HepG2 (cell line): ENCODE measurements at regions not wholly inside any gene's neighbourhood (a gene's known extent, or its start where the extent isn't known, plus 50 kb on each side); places are given as distances from the start of the nearest gene placed in this dataset.

ENCODE experiments used
- ISX ChIP-seq: sonication (generic); formaldehyde crosslinking; conservative IDR thresholded peaks from 2 replicates; pipeline ENCODE4 v1.5.0; 2020; ENCODE audit warnings: missing genetic modification reagents
- POLR2A ChIP-seq, 2 experiments: IDR thresholded peaks; 2 replicates each; pipeline ENCODE4 v1.6.1; 2011; ENCODE audit warnings: low read depth in 2 of 2, low read length in 2 of 2, mild to moderate bottlenecking in 1 of 2, moderate library complexity in 1 of 2; ENCODE audit not compliant: insufficient read depth in 1 of 2
- RBM22 ChIP-seq: fragments of 200-400 bp; formaldehyde crosslinking; optimal IDR thresholded peaks from 2 replicates; pipeline ENCODE3; 2017; ENCODE audit warnings: mild to moderate bottlenecking, low read length, moderate library complexity
- TCF7L2 ChIP-seq: IDR thresholded peaks from 2 replicates; pipeline ENCODE4 v1.6.1; 2011; ENCODE audit warnings: mild to moderate bottlenecking, low read depth, low read length, moderate library complexity
- ZC3H4 ChIP-seq: sonication (generic); formaldehyde crosslinking; IDR thresholded peaks from 2 replicates; pipeline ENCODE4 v1.4.0; 2020; ENCODE audit warnings: missing genetic modification reagents, borderline replicate concordance

DNA sequence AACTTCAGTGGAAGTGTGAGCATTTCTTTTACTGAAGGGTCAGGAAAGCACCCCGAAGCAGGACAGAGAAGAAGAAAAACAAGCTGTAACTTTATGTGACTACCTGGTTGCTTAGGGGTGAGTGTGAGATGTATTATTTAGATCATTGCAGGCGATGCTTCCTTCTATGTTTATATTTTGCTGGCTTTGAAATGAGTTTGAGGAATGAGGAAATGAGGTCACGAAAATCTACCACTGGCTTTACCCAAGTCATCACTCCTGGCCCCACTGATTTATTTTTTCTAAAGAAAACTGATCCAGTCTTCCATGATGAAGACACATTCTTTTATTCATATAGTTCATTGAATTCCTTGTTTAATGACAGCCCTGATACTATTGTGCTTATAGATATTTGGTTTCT, 716.6 kb upstream of the FZD8 start:
- TF ChIP-seq ZC3H4 (no peak), ISX (CRISPR knock-in tag) (no peak), POLR2A (IDR thresholded peaks at IDR 0.05; ENCODE audit: insufficient read depth in 1 of 2, low read depth in 2 of 2, low read length in 2 of 2) (no peak), RBM22 (no peak), TCF7L2 (no peak)
